GM12873 (cell line): ENCODE measurements at regions not wholly inside any gene's neighbourhood (a gene's known extent, or its start where the extent isn't known, plus 50 kb on each side); places are given as distances from the start of the nearest gene placed in this dataset.

Experiments
- TF ChIP-seq, protein P1 (sequence below): IDR thresholded peaks from 2 replicates; pipeline ENCODE4 v1.5.1; 2012; ENCODE audit warnings: low read depth, mild to moderate bottlenecking, moderate library complexity, low read length, control low read depth; ENCODE audit not compliant: insufficient read depth; ENCODE audit errors: missing control alignments

DNA sequence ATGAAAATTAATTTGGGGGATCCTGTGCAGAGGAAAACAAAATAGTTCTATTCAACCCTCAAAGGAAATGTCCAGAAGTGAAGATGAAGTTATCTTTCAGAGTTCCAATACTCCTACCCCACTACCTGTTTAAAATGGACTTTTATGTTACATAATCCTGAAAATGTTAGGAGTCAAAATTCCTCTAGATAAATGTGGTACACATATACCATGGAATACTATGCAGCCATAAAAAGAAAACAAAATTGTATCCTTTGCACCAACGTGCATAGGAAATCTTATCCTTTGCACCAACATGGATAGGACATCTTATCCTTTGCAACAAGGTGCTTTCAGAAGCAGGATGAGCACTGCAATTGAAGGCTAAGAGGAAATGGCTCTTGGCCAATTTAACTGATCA is 245.2 kb downstream of the LTN1 start:
- TF ChIP-seq, protein P1, sequence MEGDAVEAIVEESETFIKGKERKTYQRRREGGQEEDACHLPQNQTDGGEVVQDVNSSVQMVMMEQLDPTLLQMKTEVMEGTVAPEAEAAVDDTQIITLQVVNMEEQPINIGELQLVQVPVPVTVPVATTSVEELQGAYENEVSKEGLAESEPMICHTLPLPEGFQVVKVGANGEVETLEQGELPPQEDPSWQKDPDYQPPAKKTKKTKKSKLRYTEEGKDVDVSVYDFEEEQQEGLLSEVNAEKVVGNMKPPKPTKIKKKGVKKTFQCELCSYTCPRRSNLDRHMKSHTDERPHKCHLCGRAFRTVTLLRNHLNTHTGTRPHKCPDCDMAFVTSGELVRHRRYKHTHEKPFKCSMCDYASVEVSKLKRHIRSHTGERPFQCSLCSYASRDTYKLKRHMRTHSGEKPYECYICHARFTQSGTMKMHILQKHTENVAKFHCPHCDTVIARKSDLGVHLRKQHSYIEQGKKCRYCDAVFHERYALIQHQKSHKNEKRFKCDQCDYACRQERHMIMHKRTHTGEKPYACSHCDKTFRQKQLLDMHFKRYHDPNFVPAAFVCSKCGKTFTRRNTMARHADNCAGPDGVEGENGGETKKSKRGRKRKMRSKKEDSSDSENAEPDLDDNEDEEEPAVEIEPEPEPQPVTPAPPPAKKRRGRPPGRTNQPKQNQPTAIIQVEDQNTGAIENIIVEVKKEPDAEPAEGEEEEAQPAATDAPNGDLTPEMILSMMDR: no peak

DNA sequence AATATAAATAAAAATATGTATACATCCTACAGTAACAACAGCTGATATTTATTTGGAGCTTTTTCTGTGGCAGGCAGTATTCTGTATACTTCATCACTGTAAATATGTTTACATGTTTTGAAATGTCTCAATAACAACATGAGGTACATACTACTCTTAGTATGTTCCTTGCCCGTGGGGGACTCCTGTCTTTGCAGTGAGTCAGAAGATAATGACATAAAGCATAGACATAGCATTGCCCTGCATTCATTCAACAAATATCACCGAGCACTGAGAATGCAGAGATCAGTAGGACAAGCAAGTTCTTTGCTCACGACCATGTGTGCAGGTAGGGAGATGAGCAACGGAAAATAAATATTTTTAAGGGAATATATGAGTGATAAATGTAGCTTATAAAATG is 246.5 kb downstream of the LTN1 start:
- TF ChIP-seq, protein P1: no peak

DNA sequence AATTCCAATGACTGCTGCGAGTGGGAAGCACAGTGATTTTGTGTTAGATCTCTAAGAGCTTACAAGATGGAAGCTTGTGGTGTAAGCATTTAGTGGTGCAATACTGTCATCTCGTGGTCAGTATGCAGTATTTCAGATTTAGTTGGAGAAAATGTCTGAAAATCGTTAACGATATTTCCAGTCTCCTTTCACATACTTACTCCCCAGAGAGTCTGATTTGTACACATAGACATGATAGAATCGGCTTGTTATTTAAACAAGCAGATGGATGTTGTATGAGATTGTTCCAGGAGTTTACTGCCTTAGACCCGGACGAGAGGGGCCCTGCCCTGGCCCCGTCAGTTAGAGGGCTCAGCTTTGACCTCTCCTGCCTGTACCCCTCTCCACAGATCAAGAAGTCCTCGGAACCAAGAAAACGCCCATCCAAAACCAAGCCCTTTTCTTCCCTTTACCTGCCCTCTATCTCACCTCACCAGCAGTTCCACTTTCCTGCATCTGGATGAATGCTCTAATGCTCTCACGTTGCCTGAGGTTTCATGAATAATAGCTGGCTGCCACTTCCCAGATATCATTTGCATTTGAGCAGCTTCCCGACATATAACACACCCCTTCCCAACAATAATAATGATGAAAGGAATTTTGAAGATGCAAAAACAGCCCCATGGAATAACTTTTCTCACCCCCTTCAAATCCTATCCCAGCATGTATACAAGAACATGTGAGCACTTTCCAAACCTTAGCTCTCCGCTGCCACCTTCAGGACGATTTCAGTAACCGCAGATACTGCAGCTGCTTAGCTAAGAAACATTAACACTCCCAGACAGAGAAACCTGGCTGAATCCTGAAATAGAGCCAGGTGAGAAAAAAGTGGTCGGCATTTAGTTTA is 247.3 kb downstream of the LTN1 start:
- TF ChIP-seq, protein P1: peak; percentile 92

DNA sequence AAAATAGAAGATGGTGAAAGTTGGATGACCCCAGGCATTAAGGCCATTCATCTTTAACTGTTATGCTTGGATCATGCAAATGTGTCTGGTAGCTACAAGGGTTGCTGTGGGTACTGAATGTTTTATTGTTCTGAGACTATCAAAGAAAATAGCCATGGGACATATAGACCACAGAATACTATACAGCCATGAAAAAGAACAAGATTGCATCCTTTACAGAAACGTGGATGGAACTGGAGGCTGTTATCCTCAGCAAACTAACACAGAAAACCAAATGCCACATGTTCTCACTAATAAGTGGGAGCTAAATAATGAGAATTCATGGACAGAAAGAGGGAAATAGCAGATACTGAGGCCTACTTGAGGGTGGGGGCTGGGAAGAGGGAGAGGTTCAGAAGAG is 249.0 kb downstream of the LTN1 start:
- TF ChIP-seq, protein P1: no peak

DNA sequence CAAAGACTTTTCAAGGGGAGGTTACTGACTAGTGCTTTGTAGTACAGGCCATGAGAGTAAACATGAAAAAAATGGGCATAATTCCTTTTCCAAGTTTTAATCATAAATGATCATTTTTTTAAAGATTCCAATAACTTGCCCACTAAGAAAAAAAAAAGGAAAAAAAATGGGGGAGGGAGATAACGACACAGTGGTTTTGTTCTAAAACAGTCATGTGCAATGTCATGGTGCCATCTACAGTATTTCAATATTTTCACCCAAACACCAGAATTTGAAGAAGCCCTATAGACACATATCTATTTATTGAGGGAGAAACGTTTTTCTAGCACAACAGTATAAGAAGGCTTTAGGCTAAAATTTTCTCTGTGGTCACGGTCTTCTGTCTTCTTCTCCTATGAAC is 250.2 kb downstream of the LTN1 start:
- TF ChIP-seq, protein P1: no peak

DNA sequence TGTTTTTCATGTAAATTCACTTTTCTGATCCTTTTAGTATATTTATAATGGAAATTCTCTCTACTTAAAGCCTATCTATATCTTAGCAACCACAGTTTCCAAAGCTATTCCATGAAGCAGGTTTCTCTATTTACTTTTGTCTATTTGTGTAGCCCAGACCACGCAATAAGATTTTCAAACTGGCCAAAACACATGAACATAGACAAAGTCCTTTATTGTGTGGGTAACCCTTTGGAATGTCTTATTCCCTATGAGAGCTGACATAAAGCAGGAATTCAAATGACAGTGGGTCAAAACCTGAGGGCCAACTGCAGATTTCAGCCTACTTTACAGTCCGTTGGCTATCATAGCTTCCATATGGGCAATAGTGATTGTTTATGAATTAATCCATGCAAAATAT is 252.6 kb downstream of the LTN1 start:
- TF ChIP-seq, protein P1: no peak

DNA sequence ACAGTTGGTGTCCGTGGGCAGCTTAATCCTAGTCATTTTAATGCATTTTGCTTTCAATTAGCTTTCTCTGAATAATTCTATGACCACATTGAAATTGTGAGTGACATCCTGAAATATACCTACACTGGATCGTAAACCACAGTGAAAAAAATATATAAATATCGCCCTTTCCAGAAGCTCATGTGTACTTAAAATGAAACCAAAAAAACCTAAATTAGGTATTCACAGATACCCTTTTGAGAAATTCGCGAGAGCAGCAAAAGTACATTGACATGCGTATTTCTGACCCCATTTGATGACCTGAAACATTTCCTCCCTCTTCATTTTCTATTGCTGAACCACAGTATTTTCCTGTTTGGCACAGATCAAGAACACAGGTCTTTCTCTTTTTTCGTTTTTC is 253.8 kb downstream of the LTN1 start:
- TF ChIP-seq, protein P1: no peak
